ENCODE measurements at regions not wholly inside any gene's neighbourhood (a gene's known extent, or its start where the extent isn't known, plus 50 kb on each side); places are given as distances from the start of the nearest gene placed in this dataset.

GRCh38 chr11:80520507-80520887 lies 1079.7 kb upstream of the TENM4 start:
- no peak for TF ChIP-seq LEF1 (IDR thresholded peaks at IDR 0.05; ENCODE audit: borderline replicate concordance)
- no peak for TF ChIP-seq PKNOX1 (IDR thresholded peaks at IDR 0.05)
- TF ChIP-seq SP1 (IDR thresholded peaks at IDR 0.05) = no peak
- TF ChIP-seq L3MBTL2 (conservative IDR thresholded peaks at IDR 0.05) = no peak
- no peak for TF ChIP-seq TARDBP (IDR thresholded peaks at IDR 0.05)
- TF ChIP-seq ELF4 (IDR thresholded peaks at IDR 0.05) = no peak
- TF ChIP-seq FOXA1 (IDR thresholded peaks at IDR 0.05) = no peak
- TF ChIP-seq ARNT (IDR thresholded peaks at IDR 0.05) = no peak
- TF ChIP-seq CTBP1 (IDR thresholded peaks at IDR 0.05; ENCODE audit: borderline replicate concordance) = no peak
- TF ChIP-seq FOXK2 (IDR thresholded peaks at IDR 0.05) = no peak
- TF ChIP-seq BHLHE40 (IDR thresholded peaks at IDR 0.05; ENCODE audit: borderline replicate concordance) = no peak
- TF ChIP-seq SUZ12 (IDR thresholded peaks at IDR 0.05) = no peak
- TF ChIP-seq HDGF (IDR thresholded peaks at IDR 0.05; ENCODE audit: borderline replicate concordance) = no peak
- TF ChIP-seq ZNF384 (IDR thresholded peaks at IDR 0.05) = no peak
- TF ChIP-seq NFRKB (IDR thresholded peaks at IDR 0.05) = no peak
- TF ChIP-seq FOXM1 (IDR thresholded peaks at IDR 0.05; ENCODE audit: borderline replicate concordance) = no peak
- POLR2A ChIA-PET = no interaction called here
- CTCF ChIA-PET = no interaction called here
- DNase-seq (ENCODE audit: extremely low spot score) = no peak

DNA sequence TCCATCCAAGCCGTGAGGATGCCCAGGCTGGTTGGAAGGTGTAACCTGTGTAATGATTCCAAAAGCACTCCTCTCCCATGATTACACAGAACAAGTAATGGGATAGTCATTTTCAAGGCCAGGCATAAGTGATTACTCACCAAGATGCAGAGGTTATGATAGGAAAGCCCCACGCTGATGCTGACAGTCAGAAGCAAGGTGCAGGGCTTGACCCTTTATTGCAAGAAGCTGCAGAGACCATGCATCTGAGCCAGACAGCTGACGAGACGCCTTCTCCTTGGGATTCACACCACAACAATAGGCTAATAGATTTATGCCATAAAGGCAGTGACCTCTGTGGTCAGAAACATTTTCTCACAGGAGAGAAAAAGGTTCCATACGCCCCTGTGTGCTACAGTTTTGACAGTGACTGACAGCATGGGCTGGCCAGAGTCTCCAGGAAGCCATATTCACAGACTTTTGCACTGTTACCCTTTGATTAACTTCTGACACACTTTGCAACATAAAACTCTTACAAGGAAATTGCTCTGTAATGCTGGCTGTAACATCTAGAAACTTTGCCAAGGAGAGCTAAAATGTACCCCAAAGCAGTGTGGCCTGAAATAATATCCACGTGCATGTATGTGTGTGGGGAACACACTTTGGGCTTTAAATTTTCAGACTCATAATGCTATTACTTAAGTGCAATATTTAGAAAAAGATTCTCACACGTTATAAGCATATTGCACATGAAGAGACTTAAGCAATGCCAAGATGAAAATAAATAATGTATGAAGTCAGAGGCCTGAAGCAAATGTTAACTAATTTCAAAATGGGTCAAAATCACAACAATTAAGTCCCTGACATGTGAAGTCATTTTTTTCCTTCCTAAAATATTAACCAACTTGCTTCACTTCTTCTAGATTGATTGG lies 1079.0 kb upstream of the TENM4 start:
- ChIA-PET CTCF (no interaction called here), POLR2A (no interaction called here)

DNA sequence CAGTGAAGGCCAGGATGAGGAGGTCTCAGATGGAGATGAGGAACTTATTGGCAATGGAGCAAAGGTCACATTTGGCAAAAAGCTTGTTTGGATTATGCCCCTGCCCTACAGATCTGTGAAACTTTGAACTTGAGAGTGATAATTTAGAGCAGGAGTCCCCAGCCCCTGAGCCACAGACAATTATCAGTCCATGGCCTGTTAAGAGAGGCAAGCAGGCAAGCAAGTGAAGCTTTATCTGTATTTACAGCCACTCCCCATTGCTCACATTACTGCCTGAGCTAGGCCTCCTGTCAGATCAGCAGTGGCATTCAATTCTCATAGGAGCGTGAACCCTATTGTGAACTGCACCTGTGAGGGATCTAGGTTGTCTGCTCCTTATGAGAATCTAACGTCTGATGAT lies 1076.9 kb upstream of the TENM4 start:
- ChIA-PET POLR2A (no interaction called here), CTCF (no interaction called here)
- TF ChIP-seq NFRKB (IDR thresholded peaks at IDR 0.05) = no peak
- TF ChIP-seq ARNT (IDR thresholded peaks at IDR 0.05) = no peak
- no peak for TF ChIP-seq TARDBP (IDR thresholded peaks at IDR 0.05)
- no peak for TF ChIP-seq LEF1 (IDR thresholded peaks at IDR 0.05; ENCODE audit: borderline replicate concordance)
- no peak for TF ChIP-seq SP1 (IDR thresholded peaks at IDR 0.05)
- TF ChIP-seq FOXM1 (IDR thresholded peaks at IDR 0.05; ENCODE audit: borderline replicate concordance) = no peak
- no peak for TF ChIP-seq ELF4 (IDR thresholded peaks at IDR 0.05)
- TF ChIP-seq HDGF (IDR thresholded peaks at IDR 0.05; ENCODE audit: borderline replicate concordance) = no peak
- TF ChIP-seq PKNOX1 (IDR thresholded peaks at IDR 0.05) = no peak
- TF ChIP-seq CTBP1 (IDR thresholded peaks at IDR 0.05; ENCODE audit: borderline replicate concordance) = no peak
- no peak for TF ChIP-seq L3MBTL2 (conservative IDR thresholded peaks at IDR 0.05)
- TF ChIP-seq FOXK2 (IDR thresholded peaks at IDR 0.05) = no peak
- no peak for DNase-seq (ENCODE audit: extremely low spot score)

More for the DNA sequence above, 1079.0 kb upstream of the TENM4 start:
- no peak for DNase-seq (ENCODE audit: extremely low spot score)
- no peak for TF ChIP-seq CTBP1 (IDR thresholded peaks at IDR 0.05; ENCODE audit: borderline replicate concordance)
- TF ChIP-seq ELF4 (IDR thresholded peaks at IDR 0.05) = no peak
- TF ChIP-seq L3MBTL2 (conservative IDR thresholded peaks at IDR 0.05) = no peak

GRCh38 chr11:80515097-80515496 lies 1074.3 kb upstream of the TENM4 start:
- no peak for DNase-seq (ENCODE audit: extremely low spot score)
- TF ChIP-seq BHLHE40 (IDR thresholded peaks at IDR 0.05; ENCODE audit: borderline replicate concordance) (no peak), FOXK2 (IDR thresholded peaks at IDR 0.05) (no peak), ARNT (IDR thresholded peaks at IDR 0.05) (no peak), HDGF (IDR thresholded peaks at IDR 0.05; ENCODE audit: borderline replicate concordance) (no peak), SP1 (IDR thresholded peaks at IDR 0.05) (no peak), L3MBTL2 (conservative IDR thresholded peaks at IDR 0.05) (no peak), SUZ12 (IDR thresholded peaks at IDR 0.05) (no peak), ZNF384 (IDR thresholded peaks at IDR 0.05) (no peak)
- POLR2A ChIA-PET = no interaction called here
- CTCF ChIA-PET = no interaction called here

DNA sequence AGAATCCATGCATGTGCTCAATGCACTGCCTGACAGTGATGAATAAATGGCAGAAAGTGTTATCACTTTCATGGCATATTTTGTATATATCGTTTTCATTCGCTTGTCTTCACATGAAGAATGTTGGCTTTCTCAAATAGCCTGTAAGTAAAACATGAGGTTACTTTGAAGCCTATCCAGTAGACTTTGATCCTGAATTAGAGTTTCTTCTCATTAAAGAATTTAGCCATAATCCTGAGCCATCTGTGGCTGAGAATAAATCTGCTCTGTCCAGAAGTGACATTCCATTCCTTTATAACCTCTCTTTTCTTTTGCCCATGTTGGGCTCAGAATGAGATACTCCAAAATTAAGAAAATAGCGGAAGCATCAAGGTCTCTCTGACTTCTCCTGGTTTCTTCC lies 1071.7 kb upstream of the TENM4 start:
- no peak for DNase-seq (ENCODE audit: extremely low spot score)
- CTCF ChIA-PET = no interaction called here
- TF ChIP-seq FOXK2 (IDR thresholded peaks at IDR 0.05) = no peak
- no peak for TF ChIP-seq BHLHE40 (IDR thresholded peaks at IDR 0.05; ENCODE audit: borderline replicate concordance)
- no peak for TF ChIP-seq FOXA1 (IDR thresholded peaks at IDR 0.05)
- TF ChIP-seq L3MBTL2 (conservative IDR thresholded peaks at IDR 0.05) = no peak
- TF ChIP-seq ZNF384 (IDR thresholded peaks at IDR 0.05) = no peak
- no peak for TF ChIP-seq NFRKB (IDR thresholded peaks at IDR 0.05)
- TF ChIP-seq SUZ12 (IDR thresholded peaks at IDR 0.05) = no peak
- POLR2A ChIA-PET = no interaction called here

GRCh38 chr11:80505771-80506170 lies 1064.9 kb upstream of the TENM4 start:
- ChIA-PET POLR2A (no interaction called here), CTCF (no interaction called here)
- TF ChIP-seq TARDBP (IDR thresholded peaks at IDR 0.05) = no peak
- TF ChIP-seq LEF1 (IDR thresholded peaks at IDR 0.05; ENCODE audit: borderline replicate concordance) = no peak
- TF ChIP-seq NFRKB (IDR thresholded peaks at IDR 0.05) = no peak
- no peak for TF ChIP-seq ELF4 (IDR thresholded peaks at IDR 0.05)
- no peak for TF ChIP-seq SP1 (IDR thresholded peaks at IDR 0.05)
- no peak for TF ChIP-seq CTBP1 (IDR thresholded peaks at IDR 0.05; ENCODE audit: borderline replicate concordance)
- TF ChIP-seq PKNOX1 (IDR thresholded peaks at IDR 0.05) = no peak
- no peak for TF ChIP-seq SUZ12 (IDR thresholded peaks at IDR 0.05)
- TF ChIP-seq ARNT (IDR thresholded peaks at IDR 0.05) = no peak
- no peak for TF ChIP-seq FOXA1 (IDR thresholded peaks at IDR 0.05)
- no peak for TF ChIP-seq ZNF384 (IDR thresholded peaks at IDR 0.05)
- no peak for TF ChIP-seq HDGF (IDR thresholded peaks at IDR 0.05; ENCODE audit: borderline replicate concordance)
- no peak for TF ChIP-seq FOXK2 (IDR thresholded peaks at IDR 0.05)
- TF ChIP-seq L3MBTL2 (conservative IDR thresholded peaks at IDR 0.05) = no peak
- no peak for TF ChIP-seq FOXM1 (IDR thresholded peaks at IDR 0.05; ENCODE audit: borderline replicate concordance)
- no peak for TF ChIP-seq BHLHE40 (IDR thresholded peaks at IDR 0.05; ENCODE audit: borderline replicate concordance)
- DNase-seq (ENCODE audit: extremely low spot score) = no peak
